OCI-LY1 (cell line): ENCODE measurements at regions not wholly inside any gene's neighbourhood (a gene's known extent, or its start where the extent isn't known, plus 50 kb on each side); places are given as distances from the start of the nearest gene placed in this dataset.

Source experiments
- H2AFZ ChIP-seq: fragments of 200-600 bp; sonication (generic), shearing (Covaris generic); 2 replicates; pipeline ENCODE4 v1.6.0; 2014; ENCODE audit warnings: antibody characterized with exemption, mild to moderate bottlenecking, low read length
- H3F3A ChIP-seq: fragments of 200-600 bp; sonication (generic), shearing (Covaris generic); 2 replicates; pipeline ENCODE4 v1.6.0; 2014; ENCODE audit warnings: mild to moderate bottlenecking, antibody characterized with exemption, low read length, moderate library complexity; ENCODE audit not compliant: insufficient read depth
- H3K27ac ChIP-seq: fragments of 200-600 bp; sonication (generic); 2 replicates; pipeline ENCODE4 v1.5.1; 2014; ENCODE audit warnings: low read length, mixed run types, mild to moderate bottlenecking, low read depth; ENCODE audit not compliant: poor library complexity, severe bottlenecking
- H3K27me3 ChIP-seq: fragments of 200-600 bp; sonication (generic); 2 replicates; pipeline ENCODE4 v1.6.0; 2014; ENCODE audit warnings: antibody characterized with exemption, mild to moderate bottlenecking, low read length, moderate library complexity; ENCODE audit not compliant: insufficient read depth
- H3K36me3 ChIP-seq: fragments of 200-600 bp; sonication (generic); 2 replicates; pipeline ENCODE4 v1.6.1; 2014; ENCODE audit warnings: mild to moderate bottlenecking, antibody characterized with exemption, low read length, moderate library complexity, mixed read lengths; ENCODE audit not compliant: insufficient read depth
- H3K4me1 ChIP-seq: fragments of 200-600 bp; sonication (generic); 2 replicates; pipeline ENCODE4 v1.5.1; 2014; ENCODE audit warnings: mild to moderate bottlenecking, low read length, moderate library complexity; ENCODE audit not compliant: insufficient read depth, severe bottlenecking
- H3K4me2 ChIP-seq: fragments of 200-600 bp; sonication (generic), shearing (Covaris generic); 2 replicates; pipeline ENCODE4 v1.6.1; 2014; ENCODE audit warnings: low read length
- H3K4me3 ChIP-seq: fragments of 200-600 bp; sonication (generic); 2 replicates; pipeline ENCODE4 v1.5.1; 2014; ENCODE audit warnings: low read length, low read depth, mild to moderate bottlenecking, mixed read lengths; ENCODE audit not compliant: poor library complexity, severe bottlenecking
- H3K79me2 ChIP-seq: fragments of 200-600 bp; shearing (Covaris generic); 2 replicates; pipeline ENCODE4 v1.6.1; 2016; ENCODE audit warnings: mixed run types, low read length, mixed read lengths; ENCODE audit not compliant: insufficient read depth
- H3K9ac ChIP-seq: fragments of 200-600 bp; sonication (generic), shearing (Covaris generic); 2 replicates; pipeline ENCODE4 v1.6.1; 2014; ENCODE audit warnings: mild to moderate bottlenecking, low read length, mixed read lengths
- H3K9me2 ChIP-seq: fragments of 200-600 bp; sonication (generic), shearing (Covaris generic); 2 replicates; pipeline ENCODE4 v1.6.1; 2014; ENCODE audit warnings: low read depth, mild to moderate bottlenecking, low read length, mixed read lengths
- H3K9me3 ChIP-seq: fragments of 200-600 bp; shearing (Covaris generic); 2 replicates; pipeline ENCODE4 v1.6.1; 2014; ENCODE audit warnings: low read length, mixed read lengths
- H4K20me1 ChIP-seq: fragments of 200-600 bp; sonication (generic), shearing (Covaris generic); 2 replicates; pipeline ENCODE4 v1.6.0; 2016; ENCODE audit warnings: mild to moderate bottlenecking, low read length; ENCODE audit not compliant: insufficient read depth
- EZH2 ChIP-seq: fragments of 200-600 bp; sonication (generic), shearing (Covaris generic); IDR thresholded peaks from 2 replicates; pipeline ENCODE4 v1.8.0; 2017; ENCODE audit warnings: borderline replicate concordance, mixed run types, mild to moderate bottlenecking, antibody characterized with exemption, low read length, moderate library complexity, mixed read lengths
- TF ChIP-seq, protein P1 (sequence below): fragments of 200-600 bp; sonication (generic), shearing (Covaris generic); IDR thresholded peaks from 2 replicates; pipeline ENCODE4 v1.5.1; 2017; ENCODE audit warnings: mild to moderate bottlenecking, antibody characterized with exemption, low read length, moderate library complexity, mixed read lengths

DNA sequence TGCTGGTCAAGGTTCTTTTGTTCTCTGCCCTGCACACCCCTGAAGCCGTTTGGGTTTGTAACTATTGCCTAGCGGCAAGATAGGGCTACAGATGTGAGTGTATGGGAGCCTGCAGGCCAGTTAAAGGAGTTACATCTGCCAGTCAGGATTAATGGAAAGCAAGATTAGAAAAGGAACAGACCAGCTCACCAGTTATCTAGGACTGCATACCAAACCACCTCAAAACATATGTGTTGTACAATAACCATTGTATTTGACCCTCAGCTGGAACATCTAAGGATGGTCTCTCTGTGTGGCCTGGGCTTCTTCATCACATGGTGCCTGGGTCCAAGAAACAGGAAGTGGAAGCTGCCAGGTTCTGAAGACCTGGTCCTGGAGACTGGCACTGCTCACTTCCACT, 52.5 kb upstream of the FBXO28 start:
- no peak overlapping the region for H3K27ac ChIP-seq
- no peaks in the 10 kb centered on the region for H3K4me1 ChIP-seq
- H3K27me3 ChIP-seq = no peaks in the 10 kb centered on the region
- no peak overlapping the region for H3K4me3 ChIP-seq
- H3F3A ChIP-seq = no peaks in the 10 kb centered on the region
- no peaks in the 10 kb centered on the region for H4K20me1 ChIP-seq
- no peak overlapping the region for H3K9ac ChIP-seq
- TF ChIP-seq EZH2 = no peak
- TF ChIP-seq, protein P1, sequence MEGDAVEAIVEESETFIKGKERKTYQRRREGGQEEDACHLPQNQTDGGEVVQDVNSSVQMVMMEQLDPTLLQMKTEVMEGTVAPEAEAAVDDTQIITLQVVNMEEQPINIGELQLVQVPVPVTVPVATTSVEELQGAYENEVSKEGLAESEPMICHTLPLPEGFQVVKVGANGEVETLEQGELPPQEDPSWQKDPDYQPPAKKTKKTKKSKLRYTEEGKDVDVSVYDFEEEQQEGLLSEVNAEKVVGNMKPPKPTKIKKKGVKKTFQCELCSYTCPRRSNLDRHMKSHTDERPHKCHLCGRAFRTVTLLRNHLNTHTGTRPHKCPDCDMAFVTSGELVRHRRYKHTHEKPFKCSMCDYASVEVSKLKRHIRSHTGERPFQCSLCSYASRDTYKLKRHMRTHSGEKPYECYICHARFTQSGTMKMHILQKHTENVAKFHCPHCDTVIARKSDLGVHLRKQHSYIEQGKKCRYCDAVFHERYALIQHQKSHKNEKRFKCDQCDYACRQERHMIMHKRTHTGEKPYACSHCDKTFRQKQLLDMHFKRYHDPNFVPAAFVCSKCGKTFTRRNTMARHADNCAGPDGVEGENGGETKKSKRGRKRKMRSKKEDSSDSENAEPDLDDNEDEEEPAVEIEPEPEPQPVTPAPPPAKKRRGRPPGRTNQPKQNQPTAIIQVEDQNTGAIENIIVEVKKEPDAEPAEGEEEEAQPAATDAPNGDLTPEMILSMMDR = no peak
- H3K79me2 ChIP-seq = no peaks in the 10 kb centered on the region
- no peaks in the 10 kb centered on the region for H3K36me3 ChIP-seq
- H2AFZ ChIP-seq = no peak overlapping the region
- H3K9me3 ChIP-seq = no peaks in the 10 kb centered on the region
- H3K4me2 ChIP-seq = no peak overlapping the region
- H3K9me2 ChIP-seq = no peaks in the 10 kb centered on the region

DNA sequence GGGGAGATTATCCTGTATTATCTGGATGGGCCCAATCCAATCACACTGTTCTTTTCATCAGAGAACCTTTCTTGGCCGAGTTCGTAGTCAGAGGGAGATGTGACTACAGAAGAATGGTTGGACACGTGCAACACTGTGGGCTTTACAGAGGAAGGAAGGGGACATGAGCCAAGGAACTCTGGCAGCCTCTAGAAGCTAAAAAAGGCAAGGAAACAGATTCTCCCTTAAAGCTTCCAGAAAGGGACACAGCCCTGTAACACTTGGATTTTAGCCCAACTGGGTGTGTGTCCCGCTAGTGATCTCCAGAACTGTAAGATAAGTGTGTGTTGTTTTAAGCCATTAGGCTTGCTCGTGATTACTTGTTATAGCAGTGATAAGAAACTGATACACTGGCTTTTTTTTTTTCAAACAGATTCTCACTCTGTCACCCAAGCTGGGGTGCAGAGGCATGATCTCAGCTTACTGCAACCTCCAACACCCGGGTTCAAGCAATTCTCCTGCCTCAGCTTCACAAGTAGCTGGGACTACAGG, 53.9 kb upstream of the FBXO28 start:
- Histone ChIP-seq H3F3A (no peaks in the 10 kb centered on the region), H3K4me2 (no peak overlapping the region), H3K36me3 (no peaks in the 10 kb centered on the region), H3K4me1 (no peaks in the 10 kb centered on the region), H3K9me3 (no peaks in the 10 kb centered on the region), H4K20me1 (no peaks in the 10 kb centered on the region), H3K9ac (no peak overlapping the region), H3K79me2 (no peaks in the 10 kb centered on the region), H3K27me3 (no peaks in the 10 kb centered on the region), H3K4me3 (no peak overlapping the region), H3K9me2 (no peaks in the 10 kb centered on the region), H2AFZ (no peak overlapping the region), H3K27ac (no peak overlapping the region)
- TF ChIP-seq EZH2 = no peak
- TF ChIP-seq, protein P1 = no peak

DNA sequence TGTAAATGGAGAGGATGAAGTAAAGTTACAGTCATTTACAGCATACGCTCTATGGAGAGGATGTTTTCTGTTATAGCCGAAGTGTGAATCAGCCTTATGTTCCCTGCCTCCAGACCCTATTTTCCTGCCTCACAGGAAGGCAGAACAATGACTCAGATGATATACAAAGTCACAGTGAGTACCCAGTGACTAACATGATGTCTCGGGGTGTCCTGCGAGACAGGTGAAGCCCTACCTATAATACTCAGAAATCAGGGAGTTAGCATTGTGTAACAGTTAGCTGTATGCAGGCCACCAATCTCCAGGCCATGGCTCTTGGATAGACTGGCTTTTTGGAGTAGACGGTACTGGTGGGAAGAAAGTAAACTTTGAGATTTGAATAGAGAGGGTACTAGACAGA, 55.6 kb upstream of the FBXO28 start:
- Histone ChIP-seq H3K4me1 (no peaks in the 10 kb centered on the region), H3K79me2 (no peaks in the 10 kb centered on the region), H3F3A (no peaks in the 10 kb centered on the region), H3K4me3 (no peak overlapping the region), H3K9me2 (no peaks in the 10 kb centered on the region), H3K36me3 (no peaks in the 10 kb centered on the region), H4K20me1 (no peaks in the 10 kb centered on the region), H3K27ac (no peak overlapping the region), H3K9ac (no peak overlapping the region), H3K27me3 (no peaks in the 10 kb centered on the region), H2AFZ (no peak overlapping the region), H3K4me2 (no peak overlapping the region), H3K9me3 (no peaks in the 10 kb centered on the region)
- TF ChIP-seq, protein P1 = no peak
- TF ChIP-seq EZH2 = no peak
